H1 (cell line): ENCODE measurements at regions not wholly inside any gene's neighbourhood (a gene's known extent, or its start where the extent isn't known, plus 50 kb on each side); places are given as distances from the start of the nearest gene placed in this dataset.

Experiments used
- CTCF ChIA-PET: fragments of 300-600 bp; sonication (Branson Sonifier 250); formaldehyde crosslinking; loops from one replicate; lab custom pipeline; 2021; ENCODE audit not compliant: partially characterized antibody; lab: Charles Lee
- POLR2A ChIA-PET: fragments of 300-600 bp; sonication (Branson Sonifier 250); formaldehyde crosslinking; loops from one replicate; lab custom pipeline; 2021; ENCODE audit warnings: inconsistent platforms; ENCODE audit not compliant: partially characterized antibody; lab: Charles Lee
- DNase-seq, 2 experiments: peaks; one replicate each; pipeline versions ENCODE4 v3.0.0 to v3.0.0-alpha.2; 2010 to 2022; ENCODE audit warnings: low spot score in 2 of 2, low read depth in 1 of 2, mixed read lengths in 1 of 2
- FAIRE-seq: peaks from 2 replicates; lab custom pipeline; 2011; peaks lifted over from hg19 to GRCh38; lab: Jason Lieb, UNC
- H2AFZ ChIP-seq: 2 replicates; pipeline ENCODE4 v1.8.1; 2012; ENCODE audit warnings: low read length, inconsistent platforms
- H2AK5ac ChIP-seq: 2 replicates; pipeline ENCODE4 v1.6.1; 2013; ENCODE audit warnings: low read depth, low read length
- H2BK120ac ChIP-seq: replicated peaks from 2 replicates; pipeline ENCODE3; 2013; ENCODE audit warnings: low read depth, low read length, inconsistent platforms
- H2BK12ac ChIP-seq: 2 replicates; pipeline ENCODE4 v1.6.1; 2013; ENCODE audit warnings: low read depth, low read length
- H2BK15ac ChIP-seq: 2 replicates; pipeline ENCODE4 v1.6.1; 2013; ENCODE audit warnings: low read length
- H2BK20ac ChIP-seq: 2 replicates; pipeline ENCODE4 v1.6.1; 2013; ENCODE audit warnings: low read length
- H2BK5ac ChIP-seq: 2 replicates; pipeline ENCODE4 v1.6.1; 2013; ENCODE audit warnings: low read depth, low read length
- H3K14ac ChIP-seq: 2 replicates; pipeline ENCODE4 v1.6.1; 2013; ENCODE audit warnings: inconsistent platforms; ENCODE audit not compliant: insufficient read length
- H3K18ac ChIP-seq: 2 replicates; pipeline ENCODE4 v1.6.1; 2013; ENCODE audit warnings: low read length; ENCODE audit errors: extremely low read depth
- H3K23ac ChIP-seq: 2 replicates; pipeline ENCODE4 v1.6.1; 2013; ENCODE audit warnings: inconsistent platforms; ENCODE audit not compliant: insufficient read length
- H3K23me2 ChIP-seq: 2 replicates; pipeline ENCODE4 v1.6.1; 2013; ENCODE audit warnings: low read depth, low read length
- H3K27ac ChIP-seq: 2 replicates; pipeline ENCODE4 v1.6.1; 2011; ENCODE audit warnings: low read depth, low read length, inconsistent platforms
- H3K27me3 ChIP-seq, 4 experiments: replicated peaks in 1 of 4; 1 replicate in 1 of 4; 2 replicates in 3 of 4; pipeline versions ENCODE4 v1.6.1 to v1.8.1; 2011 to 2013; ENCODE audit warnings: low read length in 3 of 4, mild to moderate bottlenecking in 3 of 4, inconsistent platforms in 2 of 4, mixed read lengths in 2 of 4, moderate library complexity in 1 of 4; ENCODE audit not compliant: control insufficient read depth in 3 of 4, insufficient read depth in 3 of 4; ENCODE audit errors: extremely low read depth in 1 of 4
- H3K36me3 ChIP-seq, 4 experiments: 2 replicates each; pipeline versions ENCODE4 v1.6.1 to v1.8.1; 2011 to 2013; ENCODE audit warnings: mild to moderate bottlenecking in 4 of 4, low read length in 3 of 4, moderate library complexity in 2 of 4, control low read depth in 1 of 4, inconsistent platforms in 1 of 4; ENCODE audit not compliant: insufficient read depth in 4 of 4, control insufficient read depth in 2 of 4
- H3K4ac ChIP-seq: replicated peaks from 2 replicates; pipeline ENCODE3; 2013; ENCODE audit warnings: low read length, low read depth, mixed read lengths, inconsistent platforms; ENCODE audit not compliant: insufficient read length
- H3K4me1 ChIP-seq, 4 experiments: replicated peaks in 1 of 4; 1 replicate in 1 of 4; 2 replicates in 3 of 4; pipeline versions ENCODE4 v1.6.1 to v1.8.1; 2011 to 2013; ENCODE audit warnings: low read length in 3 of 4, inconsistent platforms in 2 of 4, mixed read lengths in 1 of 4; ENCODE audit not compliant: insufficient read depth in 4 of 4, control insufficient read depth in 3 of 4
- H3K4me2 ChIP-seq, 2 experiments: 2 replicates each; pipeline versions ENCODE4 v1.6.1 to v1.8.1; 2011 to 2013; ENCODE audit warnings: low read depth in 2 of 2, low read length in 2 of 2, control low read depth in 1 of 2, inconsistent platforms in 1 of 2, mild to moderate bottlenecking in 1 of 2; ENCODE audit not compliant: insufficient read depth in 1 of 2
- H3K4me3 ChIP-seq, 4 experiments: fragments of 200-600, 300-600 bp in 1 of 4; sonication (generic), shearing (Covaris generic), sonication (Bioruptor Twin) in 1 of 4; 2 replicates each; pipeline versions ENCODE4 v1.5.1 to v1.8.1; 2011 to 2016; ENCODE audit warnings: low read length in 4 of 4, low read depth in 3 of 4, control low read depth in 2 of 4, inconsistent platforms in 2 of 4, mild to moderate bottlenecking in 2 of 4, mixed read lengths in 1 of 4, moderate library complexity in 1 of 4; ENCODE audit not compliant: insufficient read depth in 2 of 4; ENCODE audit errors: extremely low read depth in 1 of 4
- H3K56ac ChIP-seq: replicated peaks from 2 replicates; pipeline ENCODE3; 2013; ENCODE audit warnings: low read depth, mild to moderate bottlenecking, mixed read lengths, low read length, inconsistent platforms; ENCODE audit not compliant: insufficient read length
- H3K79me1 ChIP-seq: 2 replicates; pipeline ENCODE4 v1.6.1; 2013; ENCODE audit warnings: low read depth, low read length, control low read depth
- H3K79me2 ChIP-seq, 2 experiments: 2 replicates each; pipeline versions ENCODE4 v1.6.1 to v1.8.1; 2012 to 2013; ENCODE audit warnings: low read length in 2 of 2, mild to moderate bottlenecking in 2 of 2, inconsistent platforms in 1 of 2; ENCODE audit not compliant: insufficient read depth in 2 of 2, control insufficient read depth in 1 of 2
- H3K9ac ChIP-seq, 4 experiments: replicated peaks in 1 of 4; 1 replicate in 1 of 4; 2 replicates in 3 of 4; pipeline versions ENCODE4 v1.6.1 to v1.8.1; 2011 to 2013; ENCODE audit warnings: low read depth in 3 of 4, low read length in 3 of 4, control low read depth in 2 of 4, mild to moderate bottlenecking in 2 of 4, moderate library complexity in 2 of 4, inconsistent platforms in 1 of 4; ENCODE audit errors: extremely low read depth in 1 of 4
- H3K9me3 ChIP-seq, 2 experiments: 2 replicates each; pipeline versions ENCODE4 v1.6.1 to v1.8.1; 2012 to 2013; ENCODE audit warnings: mild to moderate bottlenecking in 2 of 2, moderate library complexity in 2 of 2, control low read depth in 1 of 2, inconsistent platforms in 1 of 2, low read depth in 1 of 2, low read length in 1 of 2, mixed read lengths in 1 of 2; ENCODE audit not compliant: insufficient read depth in 2 of 2
- H4K20me1 ChIP-seq, 2 experiments: replicated peaks in 1 of 2; 2 replicates each; pipeline versions ENCODE3 to v1.8.1; 2011 to 2013; ENCODE audit warnings: inconsistent platforms in 2 of 2, low read length in 2 of 2, mild to moderate bottlenecking in 1 of 2; ENCODE audit not compliant: insufficient read depth in 2 of 2, control insufficient read depth in 1 of 2
- H4K5ac ChIP-seq: 2 replicates; pipeline ENCODE4 v1.6.1; 2013; ENCODE audit warnings: low read length, low read depth, mixed read lengths, inconsistent platforms; ENCODE audit not compliant: insufficient read length
- H4K8ac ChIP-seq: 2 replicates; pipeline ENCODE4 v1.8.0; 2013; ENCODE audit warnings: mild to moderate bottlenecking, moderate library complexity, low read length, inconsistent platforms; ENCODE audit not compliant: insufficient read depth; ENCODE audit errors: extremely low read depth
- H4K91ac ChIP-seq: replicated peaks from 2 replicates; pipeline ENCODE3; 2013; ENCODE audit warnings: low read length, mixed read lengths, inconsistent platforms; ENCODE audit not compliant: insufficient read length
- CBX8 ChIP-seq: fragments of 300-800, 300-1000 bp; sonication (generic); IDR thresholded peaks from 2 replicates; pipeline ENCODE4 v1.7.1; 2016; ENCODE audit warnings: low read depth, low read length, borderline replicate concordance
- CREB1 ChIP-seq: IDR thresholded peaks from 2 replicates; pipeline ENCODE4 v1.6.1; 2012; ENCODE audit warnings: inconsistent platforms
- NRF1 ChIP-seq: IDR thresholded peaks from 2 replicates; pipeline ENCODE4 v1.6.1; 2011; ENCODE audit warnings: mild to moderate bottlenecking, low read depth, low read length, improper control_type of control experiment
- POLR2AphosphoS5 ChIP-seq: IDR thresholded peaks from 2 replicates; pipeline ENCODE4 v1.6.1; 2011; ENCODE audit warnings: low read depth, low read length
- SAP30 ChIP-seq: fragments of 300-600 bp; sonication (generic); IDR thresholded peaks from 2 replicates; pipeline ENCODE4 v1.7.1; 2012; ENCODE audit warnings: low read length, moderate library complexity, mild to moderate bottlenecking, inconsistent platforms; ENCODE audit not compliant: insufficient read depth, insufficient replicate concordance
- SP2 ChIP-seq: IDR thresholded peaks from 2 replicates; pipeline ENCODE4 v1.6.1; 2012; ENCODE audit warnings: mild to moderate bottlenecking, low read length, inconsistent platforms
- TAF1 ChIP-seq: IDR thresholded peaks from 2 replicates; pipeline ENCODE4 v1.6.1; 2011; ENCODE audit warnings: mild to moderate bottlenecking, low read depth, low read length
- TBP ChIP-seq: IDR thresholded peaks from 2 replicates; pipeline ENCODE4 v1.6.1; 2011; ENCODE audit warnings: low read depth, low read length, improper control_type of control experiment
- WGBS, 2 experiments: shearing (Covaris generic) in 1 of 2; methylation state at CpG; one replicate each; pipeline versions ENCODE4 v1.1.6 to v1.1.7; 2013 to 2015; ENCODE audit warnings: low lambda C conversion rate in 2 of 2, mixed read lengths in 2 of 2, inconsistent platforms in 1 of 2, low coverage in 1 of 2, missing lambda C conversion rate in 1 of 2; ENCODE audit not compliant: insufficient replicate concordance in 2 of 2, insufficient coverage in 1 of 2, insufficient read length in 1 of 2; ENCODE audit errors: extremely low coverage in 1 of 2, missing lambda C conversion rate in 1 of 2; 5-methylcytosine and 5-hydroxymethylcytosine counted together
- TF ChIP-seq, protein P1 (sequence below): IDR thresholded peaks from 2 replicates; pipeline ENCODE4 v1.6.1; 2012; ENCODE audit warnings: inconsistent platforms
- TF ChIP-seq, protein P2 (sequence below): IDR thresholded peaks from 2 replicates; pipeline ENCODE4 v1.6.1; 2012; ENCODE audit warnings: low read length, inconsistent platforms

DNA sequence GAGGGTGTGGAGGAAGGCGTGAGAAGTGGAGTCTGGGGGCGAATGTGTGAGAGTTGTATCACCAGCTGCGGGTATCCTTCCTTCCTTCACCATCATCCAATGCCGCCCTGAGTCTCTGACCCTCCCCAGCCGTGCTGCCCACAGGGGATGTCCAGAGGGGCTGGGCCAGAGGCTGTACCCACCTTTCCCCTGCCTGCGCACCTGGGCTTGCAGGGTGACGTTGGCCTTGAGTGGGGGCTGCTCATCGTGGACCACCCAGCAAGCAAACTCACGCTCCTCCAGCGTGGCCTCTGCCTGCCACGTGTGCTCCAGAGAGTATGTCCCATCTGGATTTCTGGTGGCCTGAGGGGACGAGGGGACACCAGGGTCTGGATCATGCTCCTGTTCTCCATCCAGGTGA lies 116.9 kb upstream of the SIRPA start:
- Histone ChIP-seq H3K18ac (no peak overlapping the region), H4K91ac (no peak overlapping the region), H4K5ac (no peak overlapping the region), H3K4me1 (peaks cover 2 to 7% (median 3%) of the 10 kb centered on the region in 4 experiments; a peak in 5 of 7 replicates), H4K8ac (no peak overlapping the region), H3K79me2 (no peaks in the 10 kb centered on the region), H4K20me1 (no peaks in the 10 kb centered on the region), H3K27ac (no peak overlapping the region), H3K4me3 (no peak overlapping the region), H3K9me3 (no peaks in the 10 kb centered on the region; a peak in 1 of 4 replicates), H3K79me1 (no peaks in the 10 kb centered on the region), H3K23me2 (0 out of 2 replicates have a peak, but pooled peaks cover 3% of the 10 kb centered on the region), H2BK12ac (peak overlapping the region; percentile 65; the same call in 1 of the 2 replicates), H3K36me3 (no peaks in the 10 kb centered on the region), H2BK20ac (peak overlapping the region; percentile 27; the same call in 1 of the 2 replicates), H3K14ac (no peak overlapping the region), H3K56ac (no peak overlapping the region)
- FAIRE-seq = no peak
- ChIA-PET POLR2A (interaction anchor here (2.3 kb wide), 1 partner anchor 25 kb away, joined by 12 read pairs; no protein-coding TSS in a partner anchor), CTCF (interaction anchor here (1.7 to 4.0 kb wide), 2 partner anchors 22 to 269 kb away, joined by 4 to 29 read pairs; no protein-coding TSS in a partner anchor)
- no peak for DNase-seq
- WGBS, 2 experiments = 88% methylated on average over 12 of the region's 12 CpGs; no CpG with 5 or more reads in 1 of the 2 experiments
- TF ChIP-seq, protein P1, sequence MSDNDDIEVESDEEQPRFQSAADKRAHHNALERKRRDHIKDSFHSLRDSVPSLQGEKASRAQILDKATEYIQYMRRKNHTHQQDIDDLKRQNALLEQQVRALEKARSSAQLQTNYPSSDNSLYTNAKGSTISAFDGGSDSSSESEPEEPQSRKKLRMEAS = no peak
- TF ChIP-seq POLR2AphosphoS5 (no peak), SAP30 (no peak), TBP (no peak), CREB1 (no peak), CBX8 (no peak), TAF1 (no peak), NRF1 (no peak), SP2 (no peak)
- TF ChIP-seq, protein P2, sequence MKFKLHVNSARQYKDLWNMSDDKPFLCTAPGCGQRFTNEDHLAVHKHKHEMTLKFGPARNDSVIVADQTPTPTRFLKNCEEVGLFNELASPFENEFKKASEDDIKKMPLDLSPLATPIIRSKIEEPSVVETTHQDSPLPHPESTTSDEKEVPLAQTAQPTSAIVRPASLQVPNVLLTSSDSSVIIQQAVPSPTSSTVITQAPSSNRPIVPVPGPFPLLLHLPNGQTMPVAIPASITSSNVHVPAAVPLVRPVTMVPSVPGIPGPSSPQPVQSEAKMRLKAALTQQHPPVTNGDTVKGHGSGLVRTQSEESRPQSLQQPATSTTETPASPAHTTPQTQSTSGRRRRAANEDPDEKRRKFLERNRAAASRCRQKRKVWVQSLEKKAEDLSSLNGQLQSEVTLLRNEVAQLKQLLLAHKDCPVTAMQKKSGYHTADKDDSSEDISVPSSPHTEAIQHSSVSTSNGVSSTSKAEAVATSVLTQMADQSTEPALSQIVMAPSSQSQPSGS = no peak
- TF ChIP-seq, all 59 proteins: peak for 0
- Histone ChIP-seq H3K4me2 (no peak overlapping the region), H3K4ac (no peak overlapping the region), H3K23ac (no peak overlapping the region), H2BK5ac (no peak overlapping the region), H2AFZ (no peak overlapping the region), H3K9ac (no peak overlapping the region), H2BK120ac (no peak overlapping the region), H2BK15ac (peak overlapping the region; percentile 4; the same call in 1 of the 2 replicates), H2AK5ac (no peak overlapping the region), H3K27me3 (peaks cover 0 to 3% (median 1%) of the 10 kb centered on the region in 4 experiments; a peak in 4 of 7 replicates)
